CD8-positive, alpha-beta memory T cell (primary cell): ENCODE measurements at regions not wholly inside any gene's neighbourhood (a gene's known extent, or its start where the extent isn't known, plus 50 kb on each side); places are given as distances from the start of the nearest gene placed in this dataset.
"Not testable (repeated sequence)": the region's sequence is repeated elsewhere in the genome, so short reads cannot be mapped to it uniquely, and the experiment has no call there.

Experiments used
- CTCF ChIA-PET: fragments of 350-600 bp; sonication (Branson Sonifier 250); formaldehyde crosslinking; loops from one replicate; lab custom pipeline; 2021; ENCODE audit warnings: antibody characterized with exemption; lab: Charles Lee
- POLR2A ChIA-PET: fragments of 350-600 bp; sonication (Branson Sonifier 250); formaldehyde crosslinking; loops from one replicate; lab custom pipeline; 2021; ENCODE audit warnings: antibody characterized with exemption; lab: Charles Lee
- DNase-seq, 5 donors: peaks; one replicate each; pipeline versions ENCODE4 v3.0.0 to v3.0.0-alpha.2; 2020 to 2022; ENCODE audit warnings: mixed read lengths in 1 of 5
- H3K27ac ChIP-seq: one replicate; pipeline ENCODE4 v1.7.0; 2013; ENCODE audit warnings: low read depth, mild to moderate bottlenecking, low read length, moderate library complexity
- H3K27me3 ChIP-seq: 2 replicates; pipeline ENCODE4 v1.7.0; 2013; ENCODE audit warnings: low read length, mild to moderate bottlenecking; ENCODE audit not compliant: insufficient read depth, poor library complexity, severe bottlenecking
- H3K36me3 ChIP-seq: 2 replicates; pipeline ENCODE4 v1.7.0; 2013; ENCODE audit warnings: mild to moderate bottlenecking, low read length, moderate library complexity; ENCODE audit not compliant: insufficient read depth
- H3K4me1 ChIP-seq: 2 replicates; pipeline ENCODE4 v1.7.0; 2013; ENCODE audit warnings: mild to moderate bottlenecking, low read length, moderate library complexity; ENCODE audit not compliant: insufficient read depth
- H3K4me3 ChIP-seq: 2 replicates; pipeline ENCODE4 v1.7.0; 2013; ENCODE audit warnings: mild to moderate bottlenecking, low read length
- H3K9me3 ChIP-seq: 2 replicates; pipeline ENCODE4 v1.7.0; 2013; ENCODE audit warnings: mild to moderate bottlenecking, low read length
- H3K27ac Mint-ChIP-seq, 8 donors: one replicate each; pipeline ENCODE4 v1.8.0; 2020 to 2021; ENCODE audit warnings: mixed read lengths in 8 of 8, mild to moderate bottlenecking in 6 of 8, inconsistent platforms in 3 of 8, moderate library complexity in 3 of 8
- H3K27me3 Mint-ChIP-seq, 2 donors: one replicate each; pipeline ENCODE4 v1.8.0; 2020 to 2021; ENCODE audit warnings: mixed read lengths in 2 of 2, mild to moderate bottlenecking in 1 of 2, moderate library complexity in 1 of 2
- H3K36me3 Mint-ChIP-seq, 3 donors: one replicate each; pipeline ENCODE4 v1.8.0; 2020 to 2021; ENCODE audit warnings: mixed read lengths in 3 of 3, inconsistent platforms in 1 of 3, mild to moderate bottlenecking in 1 of 3
- H3K4me1 Mint-ChIP-seq, 3 donors: one replicate each; pipeline ENCODE4 v1.8.0; 2020 to 2021; ENCODE audit warnings: mixed read lengths in 3 of 3, inconsistent platforms in 1 of 3, mild to moderate bottlenecking in 1 of 3
- H3K4me3 Mint-ChIP-seq, 7 donors: one replicate each; pipeline ENCODE4 v1.8.0; 2020 to 2021; ENCODE audit warnings: mixed read lengths in 7 of 7, mild to moderate bottlenecking in 6 of 7, moderate library complexity in 4 of 7, inconsistent platforms in 2 of 7
- H3K9me3 Mint-ChIP-seq, 5 donors: one replicate each; pipeline ENCODE4 v1.8.0; 2020 to 2022; ENCODE audit warnings: mixed read lengths in 5 of 5, mild to moderate bottlenecking in 3 of 5, moderate library complexity in 2 of 5, inconsistent platforms in 1 of 5

DNA sequence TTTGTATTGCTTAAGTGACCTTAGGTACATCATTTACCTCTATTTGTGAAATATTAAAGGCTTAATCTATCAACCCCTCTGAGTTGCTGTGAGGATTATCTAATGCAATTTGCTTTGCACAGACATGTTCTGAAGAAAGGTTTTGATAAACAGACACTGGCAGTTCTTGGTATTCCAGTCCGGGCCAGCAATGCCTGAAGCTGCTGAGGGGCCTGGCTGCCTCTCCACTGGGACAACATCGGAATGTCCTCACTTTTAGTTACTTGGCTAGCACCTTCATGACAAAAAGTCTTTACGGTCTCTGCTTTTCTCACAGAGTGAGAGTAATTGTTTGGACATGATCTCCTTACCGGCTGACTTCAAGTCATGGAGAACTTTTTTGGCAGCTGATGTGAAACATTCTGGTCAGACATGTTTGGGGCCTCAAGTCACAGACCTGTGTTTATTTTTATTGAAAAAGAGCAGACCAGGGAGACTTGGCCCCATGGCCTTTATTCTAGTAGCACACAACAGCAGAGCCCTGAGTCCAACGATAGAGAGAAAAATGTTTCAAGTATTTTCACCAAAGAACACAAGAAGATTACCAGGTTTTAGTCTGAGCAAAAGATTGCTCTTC is 1112.3 kb upstream of the FANCL start:
- ChIA-PET CTCF (no interaction called here), POLR2A (no interaction called here)
- H3K4me1 Mint-ChIP-seq, result no peaks in the 10 kb centered on the region
- H3K36me3 ChIP-seq, result no peaks in the 10 kb centered on the region
- H3K9me3 Mint-ChIP-seq, result peaks cover 2 to 12% (median 8%) of the 10 kb centered on the region in 5 donors
- H3K27me3 Mint-ChIP-seq, result no peaks in the 10 kb centered on the region
- no peak overlapping the region for H3K4me3 ChIP-seq
- H3K4me1 ChIP-seq, result no peaks in the 10 kb centered on the region
- H3K27me3 ChIP-seq, result no peaks in the 10 kb centered on the region
- no peak for DNase-seq
- H3K27ac Mint-ChIP-seq, result no peak overlapping the region
- no peaks in the 10 kb centered on the region for H3K36me3 Mint-ChIP-seq
- no peaks in the 10 kb centered on the region for H3K9me3 ChIP-seq
- H3K27ac ChIP-seq, result no peak overlapping the region
- H3K4me3 Mint-ChIP-seq, result no peak overlapping the region

DNA sequence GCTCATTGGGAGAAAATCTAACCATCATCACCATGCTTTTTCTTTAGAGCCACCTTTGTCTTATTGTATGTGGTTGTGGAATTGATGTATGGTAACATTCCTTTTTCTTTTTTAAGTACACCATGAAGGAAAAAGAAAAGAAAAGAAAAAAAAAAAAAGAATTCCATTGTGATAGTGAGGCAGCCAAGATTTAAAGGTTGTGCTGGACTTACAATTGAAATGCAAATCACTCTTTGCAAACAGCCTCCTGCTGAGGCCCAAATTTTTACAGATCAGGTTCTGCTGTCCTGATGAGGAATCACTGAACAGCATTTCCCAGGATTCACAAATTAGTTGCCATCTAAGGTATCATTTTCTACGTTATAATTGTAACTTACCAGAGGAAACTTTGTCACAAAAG is 1101.0 kb upstream of the FANCL start:
- Mint-ChIP-seq H3K4me1 (no peaks in the 10 kb centered on the region), H3K4me3 (no peak overlapping the region), H3K27me3 (peaks cover 0 to 1% of the 10 kb centered on the region in 2 donors), H3K27ac (no peak overlapping the region), H3K36me3 (no peaks in the 10 kb centered on the region), H3K9me3 (peaks cover 0 to 11% (median 5%) of the 10 kb centered on the region in 5 donors)
- Histone ChIP-seq H3K4me1 (no peaks in the 10 kb centered on the region), H3K9me3 (no peaks in the 10 kb centered on the region), H3K36me3 (no peaks in the 10 kb centered on the region), H3K27ac (no peak overlapping the region), H3K27me3 (no peaks in the 10 kb centered on the region), H3K4me3 (no peak overlapping the region)
- DNase-seq, result no peak
- ChIA-PET CTCF (no interaction called here), POLR2A (no interaction called here)

DNA sequence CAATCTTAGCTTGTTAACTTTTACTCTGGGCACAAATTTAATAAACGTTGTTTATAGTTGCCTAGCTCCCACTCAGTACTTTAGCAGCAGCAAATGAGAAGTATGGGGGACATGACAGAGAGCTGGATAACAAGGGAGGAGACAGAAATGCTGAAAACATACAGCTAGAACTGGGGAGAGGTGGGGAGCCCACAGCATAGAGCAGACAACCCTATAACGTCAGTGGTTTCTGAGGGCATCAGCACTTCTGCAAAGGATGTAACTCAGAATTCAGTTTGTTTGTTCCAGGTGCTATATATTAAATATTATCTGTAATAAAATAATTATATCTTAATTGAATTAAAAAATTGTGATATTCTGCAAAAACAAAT is 1098.7 kb upstream of the FANCL start:
- H3K36me3 Mint-ChIP-seq, result no peaks in the 10 kb centered on the region
- CTCF ChIA-PET, result no interaction called here
- Histone ChIP-seq H3K27ac (no peak overlapping the region), H3K27me3 (no peaks in the 10 kb centered on the region), H3K9me3 (no peaks in the 10 kb centered on the region), H3K4me3 (no peak overlapping the region), H3K4me1 (no peaks in the 10 kb centered on the region), H3K36me3 (no peaks in the 10 kb centered on the region)
- peaks cover 0 to 1% of the 10 kb centered on the region in 2 donors for H3K27me3 Mint-ChIP-seq
- POLR2A ChIA-PET, result no interaction called here
- H3K4me3 Mint-ChIP-seq, result no peak overlapping the region
- H3K9me3 Mint-ChIP-seq, result peaks cover 2 to 11% (median 5%) of the 10 kb centered on the region in 5 donors
- H3K27ac Mint-ChIP-seq, result no peak overlapping the region
- no peaks in the 10 kb centered on the region for H3K4me1 Mint-ChIP-seq
- no peak for DNase-seq

GRCh38 chr2:59339121-59339836 is 1098.2 kb upstream of the FANCL start:
- no peak overlapping the region for H3K4me3 ChIP-seq
- Mint-ChIP-seq H3K36me3 (no peaks in the 10 kb centered on the region), H3K4me1 (no peaks in the 10 kb centered on the region), H3K27ac (no peak overlapping the region), H3K4me3 (no peak overlapping the region), H3K9me3 (peaks cover 2 to 11% (median 5%) of the 10 kb centered on the region in 5 donors), H3K27me3 (peaks cover 0 to 1% of the 10 kb centered on the region in 2 donors)
- H3K36me3 ChIP-seq, result no peaks in the 10 kb centered on the region
- no peak overlapping the region for H3K27ac ChIP-seq
- ChIA-PET POLR2A (no interaction called here), CTCF (no interaction called here)
- H3K9me3 ChIP-seq, result no peaks in the 10 kb centered on the region
- no peaks in the 10 kb centered on the region for H3K4me1 ChIP-seq
- no peak for DNase-seq
- H3K27me3 ChIP-seq, result no peaks in the 10 kb centered on the region

DNA sequence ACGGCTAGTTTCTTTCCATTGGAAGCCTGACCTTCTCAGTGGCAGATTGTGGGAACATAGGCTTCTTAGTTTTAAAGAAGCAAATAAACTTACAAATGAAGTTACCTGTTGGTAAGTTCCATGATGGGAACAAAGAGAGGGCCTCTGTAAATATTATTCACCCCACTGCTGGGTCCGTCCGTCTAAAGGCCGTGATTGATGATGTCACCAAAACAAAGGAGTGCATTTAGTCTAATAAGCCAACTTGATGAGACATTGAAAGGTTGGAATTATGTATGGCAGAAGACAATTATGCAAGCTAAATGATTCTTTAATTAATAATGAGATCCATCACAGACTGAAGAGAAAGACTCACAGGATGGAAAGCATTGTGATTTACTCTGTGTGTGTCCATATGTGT is 1091.9 kb upstream of the FANCL start:
- Mint-ChIP-seq H3K9me3 (peaks cover 0 to 3% (median 0%) of the 10 kb centered on the region in 5 donors), H3K27me3 (no peaks in the 10 kb centered on the region), H3K4me1 (no peaks in the 10 kb centered on the region), H3K4me3 (no peak overlapping the region), H3K27ac (no peak overlapping the region), H3K36me3 (no peaks in the 10 kb centered on the region)
- no peaks in the 10 kb centered on the region for H3K9me3 ChIP-seq
- no peaks in the 10 kb centered on the region for H3K36me3 ChIP-seq
- no peak for DNase-seq
- H3K4me1 ChIP-seq, result no peaks in the 10 kb centered on the region
- H3K27me3 ChIP-seq, result no peaks in the 10 kb centered on the region
- H3K27ac ChIP-seq, result no peak overlapping the region
- ChIA-PET CTCF (no interaction called here), POLR2A (no interaction called here)
- H3K4me3 ChIP-seq, result no peak overlapping the region

- DNase-seq, H3K4me1 Mint-ChIP-seq, H3K4me1 ChIP-seq, H3K9me3 Mint-ChIP-seq, H3K27ac Mint-ChIP-seq, CTCF ChIA-PET, H3K36me3 ChIP-seq, H3K27me3 Mint-ChIP-seq, H3K27me3 ChIP-seq, H3K9me3 ChIP-seq, H3K27ac ChIP-seq, H3K36me3 Mint-ChIP-seq, POLR2A ChIA-PET, H3K4me3 Mint-ChIP-seq, H3K4me3 ChIP-seq: not testable (repeated sequence)
Measured at GRCh38 chr2:59326581-59327365, 1085.6 kb upstream of the FANCL start.

DNA sequence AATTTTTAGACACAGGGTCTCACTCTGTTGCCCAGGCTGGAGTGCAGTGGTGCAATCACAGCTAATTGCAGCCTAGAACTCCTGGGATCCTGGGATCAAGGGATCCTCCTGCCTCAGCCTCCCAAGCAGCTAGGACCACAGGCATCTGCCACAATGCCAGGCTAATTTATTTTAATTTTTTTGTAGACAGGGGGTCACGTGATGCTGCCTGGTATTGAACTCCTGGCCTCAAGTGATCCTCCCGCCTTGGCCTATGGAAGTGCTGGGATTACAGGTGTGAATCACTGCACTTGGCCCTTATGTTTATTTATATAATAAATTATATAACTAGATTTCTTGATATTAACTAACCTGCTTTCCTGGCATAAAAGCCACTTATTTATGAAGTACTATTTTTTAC is 1081.7 kb upstream of the FANCL start:
- Mint-ChIP-seq H3K9me3 (peaks cover 0 to 7% (median 3%) of the 10 kb centered on the region in 5 donors), H3K27ac (no peak overlapping the region), H3K36me3 (no peaks in the 10 kb centered on the region), H3K27me3 (no peaks in the 10 kb centered on the region), H3K4me3 (no peak overlapping the region), H3K4me1 (no peaks in the 10 kb centered on the region)
- Histone ChIP-seq H3K4me3 (no peak overlapping the region), H3K9me3 (no peaks in the 10 kb centered on the region), H3K27me3 (no peaks in the 10 kb centered on the region), H3K27ac (no peak overlapping the region), H3K4me1 (no peaks in the 10 kb centered on the region), H3K36me3 (no peaks in the 10 kb centered on the region)
- ChIA-PET CTCF (no interaction called here), POLR2A (no interaction called here)
- DNase-seq, result no peak

DNA sequence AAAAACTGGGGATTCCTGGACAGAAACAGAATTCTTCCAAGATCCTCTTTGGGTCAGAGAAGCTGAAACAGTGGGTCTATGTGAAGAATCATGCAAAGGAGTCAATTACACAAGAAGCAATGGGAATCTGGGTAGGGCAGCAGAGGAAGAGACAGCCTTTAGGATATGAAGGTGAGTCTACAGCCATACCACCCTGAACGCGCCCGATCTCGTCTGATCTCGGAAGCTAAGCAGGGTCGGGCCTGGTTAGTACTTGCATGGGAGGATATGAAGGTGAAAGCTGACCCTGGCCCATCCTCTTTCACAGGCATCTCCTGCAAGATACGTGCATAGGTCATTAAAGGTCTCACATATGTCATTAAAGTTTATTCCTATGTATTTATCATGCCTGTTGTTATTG is 1080.9 kb upstream of the FANCL start:
- no peak overlapping the region for H3K4me3 ChIP-seq
- no peaks in the 10 kb centered on the region for H3K4me1 ChIP-seq
- no peak for DNase-seq
- H3K9me3 ChIP-seq, result no peaks in the 10 kb centered on the region
- no peaks in the 10 kb centered on the region for H3K36me3 Mint-ChIP-seq
- H3K9me3 Mint-ChIP-seq, result peaks cover 0 to 7% (median 3%) of the 10 kb centered on the region in 5 donors
- no peaks in the 10 kb centered on the region for H3K27me3 ChIP-seq
- H3K4me3 Mint-ChIP-seq, result no peak overlapping the region
- H3K36me3 ChIP-seq, result no peaks in the 10 kb centered on the region
- ChIA-PET CTCF (no interaction called here), POLR2A (no interaction called here)
- H3K27ac ChIP-seq, result no peak overlapping the region
- no peaks in the 10 kb centered on the region for H3K4me1 Mint-ChIP-seq
- no peak overlapping the region for H3K27ac Mint-ChIP-seq
- no peaks in the 10 kb centered on the region for H3K27me3 Mint-ChIP-seq
